GM23248 (cell line): ENCODE measurements at regions not wholly inside any gene's neighbourhood (a gene's known extent, or its start where the extent isn't known, plus 50 kb on each side); places are given as distances from the start of the nearest gene placed in this dataset.

ENCODE experiments used
- DNase-seq: peaks from one replicate; pipeline ENCODE4 v3.0.0-alpha.2; 2015
- H2AFZ ChIP-seq: fragments of 200-600 bp; sonication (generic); 2 replicates; pipeline ENCODE4 v1.6.1; 2016; ENCODE audit warnings: antibody characterized with exemption
- H3F3A ChIP-seq: fragments of 200-600 bp; sonication (generic); 2 replicates; pipeline ENCODE4 v1.6.1; 2016; ENCODE audit warnings: mild to moderate bottlenecking, antibody characterized with exemption, mixed run types; ENCODE audit not compliant: insufficient read depth
- H3K27ac ChIP-seq: fragments of 200-600 bp; sonication (generic); 2 replicates; pipeline ENCODE4 v1.5.1; 2016; ENCODE audit warnings: mild to moderate bottlenecking
- H3K27me3 ChIP-seq: fragments of 200-600 bp; sonication (generic); replicated peaks from 2 replicates; pipeline ENCODE4 v1.6.1; 2016; ENCODE audit warnings: mild to moderate bottlenecking; ENCODE audit not compliant: insufficient read depth
- H3K36me3 ChIP-seq: fragments of 200-600 bp; sonication (generic); 2 replicates; pipeline ENCODE4 v1.6.1; 2016; ENCODE audit warnings: low read depth, mild to moderate bottlenecking
- H3K4me1 ChIP-seq: fragments of 200-600 bp; sonication (generic); 2 replicates; pipeline ENCODE4 v1.6.1; 2016; ENCODE audit warnings: mild to moderate bottlenecking; ENCODE audit not compliant: insufficient read depth
- H3K4me2 ChIP-seq: fragments of 200-600 bp; sonication (generic); one replicate; pipeline ENCODE4 v1.6.1; 2016; ENCODE audit warnings: mild to moderate bottlenecking; ENCODE audit not compliant: unreplicated experiment
- H3K4me3 ChIP-seq: fragments of 200-600 bp; sonication (generic); 2 replicates; pipeline ENCODE4 v1.5.1; 2016; ENCODE audit warnings: mild to moderate bottlenecking
- H3K79me2 ChIP-seq: fragments of 200-600 bp; sonication (generic); 2 replicates; pipeline ENCODE4 v1.6.1; 2016; ENCODE audit warnings: mild to moderate bottlenecking; ENCODE audit not compliant: insufficient read depth
- H3K9ac ChIP-seq: fragments of 200-600 bp; sonication (generic); 2 replicates; pipeline ENCODE4 v1.6.1; 2016; ENCODE audit warnings: mild to moderate bottlenecking
- H3K9me2 ChIP-seq: fragments of 200-600 bp; sonication (generic); 2 replicates; pipeline ENCODE4 v1.6.1; 2016; ENCODE audit warnings: mixed run types, mild to moderate bottlenecking, moderate library complexity; ENCODE audit not compliant: insufficient read depth
- H3K9me3 ChIP-seq: fragments of 200-600 bp; sonication (generic); one replicate; pipeline ENCODE4 v1.6.1; 2017; ENCODE audit warnings: low read depth
- H4K20me1 ChIP-seq: fragments of 200-600 bp; sonication (generic); 2 replicates; pipeline ENCODE4 v1.6.0; 2016; ENCODE audit not compliant: insufficient read depth
- EZH2 ChIP-seq: fragments of 200-600 bp; sonication (generic); IDR thresholded peaks from 2 replicates; pipeline ENCODE4 v1.6.1; 2018; ENCODE audit warnings: antibody characterized with exemption, mild to moderate bottlenecking; ENCODE audit not compliant: insufficient read depth, poor library complexity, severe bottlenecking
- EZH2phosphoT487 ChIP-seq: fragments of 200-600 bp; sonication (generic); IDR thresholded peaks from 2 replicates; pipeline ENCODE4 v1.6.1; 2018; ENCODE audit warnings: antibody characterized with exemption, moderate library complexity, mild to moderate bottlenecking, low read depth; ENCODE audit not compliant: insufficient read depth
- WGBS, 2 experiments: methylation state at CpG; one replicate each; pipeline ENCODE4 v1.1.6; 2015 to 2017; ENCODE audit warnings: low lambda C conversion rate in 2 of 2, low coverage in 1 of 2; ENCODE audit errors: missing lambda C conversion rate in 2 of 2; 5-methylcytosine and 5-hydroxymethylcytosine counted together
- in situ Hi-C: fragments of 300-500 bp; cut with MboI; formaldehyde crosslinking; loops from 2 replicates; pipeline ENCODE4 v1.15.0; 2020

DNA sequence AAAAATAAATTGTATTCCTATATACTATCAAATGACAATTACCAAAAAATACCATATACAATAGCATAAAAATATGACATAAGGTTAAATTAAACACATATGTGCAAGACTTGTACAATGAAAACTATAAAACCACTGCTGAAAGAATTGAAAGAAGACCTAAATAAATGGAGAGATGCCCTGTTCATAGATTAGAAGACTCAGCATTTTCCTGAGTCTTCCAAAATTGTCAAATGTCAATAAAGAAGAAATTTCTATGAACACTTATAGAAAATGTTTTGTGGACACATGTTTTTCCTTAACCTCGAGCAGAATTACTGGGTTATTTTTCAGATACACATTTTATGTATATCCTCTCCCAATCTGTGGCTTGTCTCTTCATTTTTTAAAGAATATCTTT lies 103.1 kb upstream of the DCLK2 start:
- Histone ChIP-seq H3K36me3 (no peaks in the 10 kb centered on the region), H3K27me3 (no peaks in the 10 kb centered on the region), H4K20me1 (no peaks in the 10 kb centered on the region), H3K9ac (no peak overlapping the region), H3K4me2 (no peak overlapping the region), H3K4me3 (no peak overlapping the region), H3K4me1 (no peaks in the 10 kb centered on the region), H3K9me2 (no peaks in the 10 kb centered on the region), H3F3A (no peaks in the 10 kb centered on the region), H3K79me2 (no peaks in the 10 kb centered on the region), H3K27ac (no peak overlapping the region), H3K9me3 (no peaks in the 10 kb centered on the region), H2AFZ (no peak overlapping the region)
- in situ Hi-C loops, result loop anchor here (25.0 kb wide), 1 partner anchor 612 kb away; the partner anchor contains the start of gene MAB21L2
- no peak for DNase-seq
- 70 to 73% methylated on average over 1 of the region's 1 CpG for WGBS, 2 experiments
- TF ChIP-seq EZH2phosphoT487 (no peak), EZH2 (no peak)

DNA sequence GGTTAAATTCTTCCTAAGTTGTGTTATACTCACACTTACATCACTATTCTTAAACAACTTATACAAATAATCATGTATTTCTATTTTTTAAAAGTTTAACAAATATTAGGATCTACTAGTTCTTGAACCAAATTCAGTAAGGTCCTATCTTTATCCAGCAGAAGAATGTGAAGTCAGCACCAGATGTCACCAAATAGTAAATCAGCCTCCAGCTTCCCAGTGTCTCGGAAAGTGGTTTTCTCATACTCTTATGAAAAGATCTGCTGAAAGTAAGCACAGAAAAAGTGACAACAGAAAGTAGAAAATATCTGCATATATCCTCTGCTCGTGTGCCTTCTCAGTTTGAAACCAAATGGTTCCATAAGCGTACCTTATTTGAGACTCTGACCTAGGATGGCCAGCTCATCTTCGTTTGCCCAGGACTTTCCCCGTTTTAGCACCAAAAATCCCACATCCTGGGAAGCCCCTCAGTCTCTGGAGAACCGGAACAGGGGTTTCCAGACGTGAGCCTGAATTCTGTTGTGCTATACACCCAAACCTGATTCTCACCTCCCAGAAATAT lies 98.0 kb upstream of the DCLK2 start:
- in situ Hi-C loops, result loop anchor here (25.0 kb wide), 1 partner anchor 607 kb away; the partner anchor contains the start of gene MAB21L2
- Histone ChIP-seq H3K36me3 (no peaks in the 10 kb centered on the region), H3F3A (no peaks in the 10 kb centered on the region), H3K9me3 (no peaks in the 10 kb centered on the region), H3K4me2 (no peak overlapping the region), H3K9ac (no peak overlapping the region), H3K27ac (no peak overlapping the region), H4K20me1 (no peaks in the 10 kb centered on the region), H2AFZ (0 out of 2 replicates have a peak overlapping the region, but pooled peaks have one; percentile 24), H3K9me2 (no peaks in the 10 kb centered on the region), H3K4me3 (no peak overlapping the region), H3K4me1 (no peaks in the 10 kb centered on the region), H3K79me2 (no peaks in the 10 kb centered on the region), H3K27me3 (no peaks in the 10 kb centered on the region)
- 51 to 54% methylated on average over 7 of the region's 7 CpGs for WGBS, 2 experiments
- TF ChIP-seq EZH2, result no peak
- TF ChIP-seq EZH2phosphoT487, result no peak
- no peak for DNase-seq

DNA sequence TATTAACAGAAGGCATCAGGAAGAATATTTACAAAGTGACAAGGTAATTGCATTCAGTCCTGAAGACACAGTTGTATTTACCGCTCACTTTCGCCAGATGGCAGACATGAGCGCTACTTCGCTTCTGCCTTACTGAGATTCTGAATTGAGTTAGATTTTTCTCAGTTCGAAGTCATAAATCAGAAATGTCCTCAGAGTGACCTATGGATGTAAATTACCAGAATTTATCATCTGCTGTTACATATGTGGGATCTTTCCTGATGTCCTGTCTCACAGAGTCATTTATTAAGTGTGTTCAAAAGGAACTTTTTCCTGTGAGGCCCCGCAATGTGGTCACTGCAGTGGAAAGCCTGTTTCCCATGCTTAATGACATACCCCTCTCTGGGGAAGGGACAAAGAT lies 97.3 kb upstream of the DCLK2 start:
- WGBS, 2 experiments, result 19 to 22% methylated on average over 6 of the region's 6 CpGs
- H3F3A ChIP-seq, result no peaks in the 10 kb centered on the region
- H3K9me2 ChIP-seq, result no peaks in the 10 kb centered on the region
- no peaks in the 10 kb centered on the region for H3K9me3 ChIP-seq
- no peaks in the 10 kb centered on the region for H3K4me1 ChIP-seq
- no peak overlapping the region for H3K27ac ChIP-seq
- no peaks in the 10 kb centered on the region for H3K27me3 ChIP-seq
- no peaks in the 10 kb centered on the region for H3K79me2 ChIP-seq
- H3K36me3 ChIP-seq, result no peaks in the 10 kb centered on the region
- H3K4me2 ChIP-seq, result no peak overlapping the region
- TF ChIP-seq EZH2phosphoT487 (no peak), EZH2 (no peak)
- no peak overlapping the region for H3K9ac ChIP-seq
- H4K20me1 ChIP-seq, result no peaks in the 10 kb centered on the region
- H3K4me3 ChIP-seq, result no peak overlapping the region
- in situ Hi-C loops, result loop anchor here (25.0 kb wide), 1 partner anchor 606 kb away; the partner anchor contains the start of gene MAB21L2
- peak; percentile 62 for DNase-seq
- peak overlapping the region; percentile 4; the same call in 1 of the 2 replicates for H2AFZ ChIP-seq

DNA sequence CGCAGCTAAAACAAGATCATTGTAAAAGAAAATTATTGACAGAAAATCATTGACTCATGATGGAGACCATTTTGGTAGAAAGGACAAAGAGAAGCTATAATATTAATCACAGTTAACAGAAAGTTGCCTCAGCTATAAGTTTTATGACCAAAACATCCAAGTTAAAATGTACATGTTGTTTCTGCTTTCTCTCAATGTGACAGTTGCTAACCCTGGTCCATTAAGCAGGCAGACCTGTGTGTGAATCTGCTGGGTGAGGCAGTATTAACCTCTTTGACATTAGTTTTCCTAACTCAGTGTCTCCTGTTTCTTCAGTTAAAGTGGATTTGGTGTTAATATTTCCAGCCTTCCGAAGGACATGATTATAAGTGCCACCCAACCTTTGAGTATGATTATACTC lies 94.8 kb upstream of the DCLK2 start:
- DNase-seq, result no peak
- 92 to 98% methylated on average over 2 of the region's 2 CpGs for WGBS, 2 experiments
- no peak overlapping the region for H3K4me2 ChIP-seq

More for the DNA sequence above, 94.8 kb upstream of the DCLK2 start:
- no peaks in the 10 kb centered on the region for H4K20me1 ChIP-seq
- H3K9ac ChIP-seq, result no peak overlapping the region
- no peaks in the 10 kb centered on the region for H3K27me3 ChIP-seq
- H3K36me3 ChIP-seq, result no peaks in the 10 kb centered on the region
- no peaks in the 10 kb centered on the region for H3K9me3 ChIP-seq
- H3K9me2 ChIP-seq, result no peaks in the 10 kb centered on the region
- no peak for TF ChIP-seq EZH2phosphoT487
- TF ChIP-seq EZH2, result no peak
- H3K79me2 ChIP-seq, result no peaks in the 10 kb centered on the region
- no peak overlapping the region for H3K4me3 ChIP-seq
- H2AFZ ChIP-seq, result no peak overlapping the region
- H3K4me1 ChIP-seq, result no peaks in the 10 kb centered on the region
- H3F3A ChIP-seq, result no peaks in the 10 kb centered on the region
- no peak overlapping the region for H3K27ac ChIP-seq
- in situ Hi-C loops, result loop anchor here (25.0 kb wide), 1 partner anchor 604 kb away; the partner anchor contains the start of gene MAB21L2
